SK-N-MC (cell line): ENCODE measurements at regions not wholly inside any gene's neighbourhood (a gene's known extent, or its start where the extent isn't known, plus 50 kb on each side); places are given as distances from the start of the nearest gene placed in this dataset.

ENCODE experiments used
- EZH2 ChIP-seq: fragments of 200-600 bp; sonication (generic); IDR thresholded peaks from one replicate; pipeline ENCODE4 v1.6.1; 2017; ENCODE audit warnings: antibody characterized with exemption
- POLR2AphosphoS5 ChIP-seq: IDR thresholded peaks from 2 replicates; pipeline ENCODE4 v1.6.1; 2012; ENCODE audit warnings: mild to moderate bottlenecking, low read depth, low read length, borderline replicate concordance

- TF ChIP-seq POLR2AphosphoS5 (no peak), EZH2 (no peak)
Measured at GRCh38 chr4:138107023-138107422, 135.1 kb downstream of the SLC7A11 start.
